ENCODE measurements at regions not wholly inside any gene's neighbourhood (a gene's known extent, or its start where the extent isn't known, plus 50 kb on each side); places are given as distances from the start of the nearest gene placed in this dataset.

- no peak for TF ChIP-seq POLR2A (IDR thresholded peaks at IDR 0.05)
- TF ChIP-seq, protein P1, sequence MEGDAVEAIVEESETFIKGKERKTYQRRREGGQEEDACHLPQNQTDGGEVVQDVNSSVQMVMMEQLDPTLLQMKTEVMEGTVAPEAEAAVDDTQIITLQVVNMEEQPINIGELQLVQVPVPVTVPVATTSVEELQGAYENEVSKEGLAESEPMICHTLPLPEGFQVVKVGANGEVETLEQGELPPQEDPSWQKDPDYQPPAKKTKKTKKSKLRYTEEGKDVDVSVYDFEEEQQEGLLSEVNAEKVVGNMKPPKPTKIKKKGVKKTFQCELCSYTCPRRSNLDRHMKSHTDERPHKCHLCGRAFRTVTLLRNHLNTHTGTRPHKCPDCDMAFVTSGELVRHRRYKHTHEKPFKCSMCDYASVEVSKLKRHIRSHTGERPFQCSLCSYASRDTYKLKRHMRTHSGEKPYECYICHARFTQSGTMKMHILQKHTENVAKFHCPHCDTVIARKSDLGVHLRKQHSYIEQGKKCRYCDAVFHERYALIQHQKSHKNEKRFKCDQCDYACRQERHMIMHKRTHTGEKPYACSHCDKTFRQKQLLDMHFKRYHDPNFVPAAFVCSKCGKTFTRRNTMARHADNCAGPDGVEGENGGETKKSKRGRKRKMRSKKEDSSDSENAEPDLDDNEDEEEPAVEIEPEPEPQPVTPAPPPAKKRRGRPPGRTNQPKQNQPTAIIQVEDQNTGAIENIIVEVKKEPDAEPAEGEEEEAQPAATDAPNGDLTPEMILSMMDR (IDR thresholded peaks at IDR 0.05 in 8 of 11, conservative IDR thresholded peaks at IDR 0.05 in 3 of 11) = no peak
- no peak for TF ChIP-seq POLR2AphosphoS5 (IDR thresholded peaks at IDR 0.05)
Observed at GRCh38 chr5:123997064-123997461, 485.1 kb downstream of the CSNK1G3 start.

Data from spleen (tissue), 7 donors.